ENCODE measurements at regions not wholly inside any gene's neighbourhood (a gene's known extent, or its start where the extent isn't known, plus 50 kb on each side); places are given as distances from the start of the nearest gene placed in this dataset.
A peak's percentile ranks its signal among the peaks of the same experiment; 100 is the strongest.

DNA sequence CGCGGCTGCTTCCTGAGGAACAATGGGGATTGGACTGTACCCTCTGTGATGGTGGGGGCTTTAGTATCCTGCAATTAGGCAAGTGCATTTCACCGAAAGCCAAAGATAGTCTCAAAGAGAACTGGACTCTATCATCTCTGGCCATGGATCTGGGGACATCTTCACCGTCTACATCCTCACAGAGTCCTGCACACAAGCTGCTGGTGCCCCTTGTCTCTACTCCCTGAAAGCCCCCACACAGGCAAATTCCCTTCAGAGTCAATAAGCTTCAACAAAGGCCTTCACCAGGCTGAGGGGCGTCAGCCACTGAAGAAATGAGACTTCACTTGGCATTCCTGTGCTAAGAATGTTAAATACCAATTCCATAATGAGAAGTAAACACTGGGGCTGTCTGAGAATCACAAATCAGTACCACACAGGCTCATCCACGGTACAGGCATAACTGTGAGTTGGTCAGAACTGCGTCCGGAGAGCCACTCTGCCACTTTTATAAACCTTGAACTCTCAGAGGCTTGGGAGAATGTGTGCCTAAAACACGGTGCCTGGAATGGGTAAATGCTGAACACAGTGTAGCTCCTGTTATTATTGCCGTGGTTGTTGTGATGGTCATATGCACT is 432.7 kb downstream of the ZNF521 start:
- TF ChIP-seq, protein P1, sequence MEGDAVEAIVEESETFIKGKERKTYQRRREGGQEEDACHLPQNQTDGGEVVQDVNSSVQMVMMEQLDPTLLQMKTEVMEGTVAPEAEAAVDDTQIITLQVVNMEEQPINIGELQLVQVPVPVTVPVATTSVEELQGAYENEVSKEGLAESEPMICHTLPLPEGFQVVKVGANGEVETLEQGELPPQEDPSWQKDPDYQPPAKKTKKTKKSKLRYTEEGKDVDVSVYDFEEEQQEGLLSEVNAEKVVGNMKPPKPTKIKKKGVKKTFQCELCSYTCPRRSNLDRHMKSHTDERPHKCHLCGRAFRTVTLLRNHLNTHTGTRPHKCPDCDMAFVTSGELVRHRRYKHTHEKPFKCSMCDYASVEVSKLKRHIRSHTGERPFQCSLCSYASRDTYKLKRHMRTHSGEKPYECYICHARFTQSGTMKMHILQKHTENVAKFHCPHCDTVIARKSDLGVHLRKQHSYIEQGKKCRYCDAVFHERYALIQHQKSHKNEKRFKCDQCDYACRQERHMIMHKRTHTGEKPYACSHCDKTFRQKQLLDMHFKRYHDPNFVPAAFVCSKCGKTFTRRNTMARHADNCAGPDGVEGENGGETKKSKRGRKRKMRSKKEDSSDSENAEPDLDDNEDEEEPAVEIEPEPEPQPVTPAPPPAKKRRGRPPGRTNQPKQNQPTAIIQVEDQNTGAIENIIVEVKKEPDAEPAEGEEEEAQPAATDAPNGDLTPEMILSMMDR (IDR thresholded peaks at IDR 0.05; ENCODE audit: extremely low read depth, insufficient read depth, missing control alignments): no peak
- in situ Hi-C loops (cut with MboI; ENCODE audit: low pct_unique_long_range_greater_than_20kb, low sequenced_read_pairs, unreplicated experiment): no loop called here
- DNase-seq (ENCODE audit: low spot score): no peak

DNA sequence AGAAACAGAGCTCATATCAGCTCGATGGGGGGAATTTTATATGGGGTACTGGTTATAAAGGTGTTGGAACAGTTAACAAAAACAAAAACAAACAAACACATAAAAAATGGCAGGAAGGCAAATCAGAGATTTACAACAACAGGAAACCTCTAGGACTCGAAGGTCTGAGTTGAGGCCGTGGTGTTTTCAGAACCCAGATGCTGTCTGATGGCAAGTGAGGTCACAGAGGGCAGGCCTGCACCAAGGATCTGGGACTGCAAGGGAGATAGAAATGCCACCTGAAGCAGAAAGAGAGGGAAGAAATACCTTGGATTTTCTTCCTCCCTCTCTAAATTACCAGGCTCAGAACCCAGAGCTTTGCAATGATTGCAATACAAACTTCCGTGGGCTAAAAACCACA is 429.5 kb downstream of the ZNF521 start:
- DNase-seq (ENCODE audit: low spot score): no peak
- in situ Hi-C loops (cut with MboI; ENCODE audit: low pct_unique_long_range_greater_than_20kb, low sequenced_read_pairs, unreplicated experiment): no loop called here
- TF ChIP-seq, protein P1 (IDR thresholded peaks at IDR 0.05; ENCODE audit: extremely low read depth, insufficient read depth, missing control alignments): no peak

DNA sequence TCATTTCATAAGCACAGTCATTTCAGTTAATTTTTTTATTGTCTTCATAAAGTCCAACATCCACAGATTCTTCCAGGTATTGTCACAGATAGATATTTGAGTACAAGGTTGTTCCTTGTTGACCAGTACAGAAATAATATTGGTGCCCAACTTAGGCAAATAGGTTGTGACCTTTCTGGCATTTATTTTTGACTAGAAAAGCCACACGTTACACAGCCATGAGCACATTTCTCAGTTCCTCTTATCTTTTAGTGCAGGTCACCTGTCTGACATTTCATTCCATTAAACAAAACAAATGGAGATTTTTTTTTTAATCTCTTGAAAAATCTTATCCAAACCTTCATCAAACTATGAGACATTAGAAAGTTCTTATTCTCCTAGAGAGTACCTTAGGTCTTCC is 428.8 kb downstream of the ZNF521 start:
- TF ChIP-seq, protein P1 (IDR thresholded peaks at IDR 0.05; ENCODE audit: extremely low read depth, insufficient read depth, missing control alignments): no peak
- DNase-seq (ENCODE audit: low spot score): peak; percentile 26
- in situ Hi-C loops (cut with MboI; ENCODE audit: low pct_unique_long_range_greater_than_20kb, low sequenced_read_pairs, unreplicated experiment): no loop called here

DNA sequence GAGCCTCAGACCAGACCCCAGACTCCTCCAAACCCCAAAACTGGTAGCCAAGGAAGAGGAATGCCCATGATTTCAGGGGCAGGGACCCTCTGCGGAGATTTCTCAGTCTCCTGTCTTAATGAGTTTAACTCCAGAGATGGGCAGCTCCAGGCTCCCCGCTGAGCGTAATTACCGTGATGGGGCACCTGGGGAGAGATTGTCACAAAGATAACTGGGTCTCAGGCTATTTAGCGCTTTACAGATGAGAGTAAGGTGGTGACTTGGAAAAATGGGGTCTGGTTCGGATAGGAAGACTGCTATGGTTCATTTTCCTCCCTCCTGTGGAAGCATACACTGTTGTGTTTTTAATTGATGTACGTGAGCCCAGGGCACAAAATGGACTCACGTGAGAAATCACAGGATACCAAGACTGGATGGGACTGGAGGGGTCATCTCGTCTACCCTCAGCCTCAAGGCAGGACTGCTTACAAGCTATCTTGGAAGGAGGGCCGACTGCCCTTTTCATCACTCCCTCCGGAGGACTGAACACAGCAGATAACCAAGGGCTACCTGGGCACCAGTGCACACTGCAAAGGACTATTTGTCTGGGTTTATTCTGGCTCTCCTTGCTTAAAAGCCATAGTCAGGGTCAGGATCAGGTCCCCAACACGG is 427.8 kb downstream of the ZNF521 start:
- DNase-seq (ENCODE audit: low spot score): no peak
- TF ChIP-seq, protein P1 (IDR thresholded peaks at IDR 0.05; ENCODE audit: extremely low read depth, insufficient read depth, missing control alignments): no peak
- in situ Hi-C loops (cut with MboI; ENCODE audit: low pct_unique_long_range_greater_than_20kb, low sequenced_read_pairs, unreplicated experiment): no loop called here

DNA sequence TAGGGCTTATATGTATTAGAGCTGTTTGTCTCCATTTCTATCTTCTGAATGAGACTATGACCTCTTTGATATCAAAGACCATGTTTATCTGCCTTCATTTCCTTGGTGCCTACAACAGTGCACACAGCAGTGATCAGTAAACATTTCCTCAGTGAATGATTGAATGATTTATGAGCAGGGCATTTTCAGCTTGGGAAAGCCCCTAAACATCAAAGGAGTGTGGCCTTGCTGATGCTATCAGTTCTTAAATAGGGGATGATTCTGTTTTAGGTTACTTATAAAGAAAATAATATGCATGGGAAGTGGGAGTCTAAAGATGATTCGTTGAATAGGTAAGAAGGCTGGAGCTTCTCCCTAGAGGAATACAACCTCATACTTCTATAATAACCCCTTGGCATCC is 425.3 kb downstream of the ZNF521 start:
- DNase-seq (ENCODE audit: low spot score): no peak
- TF ChIP-seq, protein P1 (IDR thresholded peaks at IDR 0.05; ENCODE audit: extremely low read depth, insufficient read depth, missing control alignments): no peak
- in situ Hi-C loops (cut with MboI; ENCODE audit: low pct_unique_long_range_greater_than_20kb, low sequenced_read_pairs, unreplicated experiment): no loop called here

DNA sequence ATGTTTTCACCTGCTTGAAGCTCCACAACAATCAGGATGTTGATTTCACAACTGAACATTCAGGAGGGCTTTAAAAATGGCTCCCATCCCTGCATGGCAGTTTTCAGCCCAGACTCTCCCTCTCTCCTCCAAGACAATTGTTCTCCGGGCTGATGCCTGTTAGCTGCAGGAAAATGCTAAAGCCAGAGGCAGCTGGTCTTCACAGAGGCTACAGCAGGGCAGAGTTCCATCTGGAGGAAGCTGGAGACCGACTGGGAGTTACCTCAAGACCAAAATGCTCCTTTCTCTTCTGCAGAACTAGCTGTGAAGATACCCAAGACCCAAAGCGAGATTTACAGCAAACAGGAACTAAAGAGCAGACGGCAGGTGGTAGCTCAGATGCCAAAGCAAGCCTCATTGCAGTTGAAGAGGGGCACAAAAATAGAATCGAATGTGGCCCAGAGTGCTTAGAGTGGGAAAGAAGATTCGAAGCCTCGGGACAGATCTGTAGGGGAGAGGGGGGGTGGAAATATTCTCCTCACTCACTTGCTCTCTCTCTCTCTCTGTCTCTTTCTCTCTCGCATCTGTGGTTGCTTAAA is 423.6 kb downstream of the ZNF521 start:
- DNase-seq (ENCODE audit: low spot score): no peak
- TF ChIP-seq, protein P1 (IDR thresholded peaks at IDR 0.05; ENCODE audit: extremely low read depth, insufficient read depth, missing control alignments): no peak
- in situ Hi-C loops (cut with MboI; ENCODE audit: low pct_unique_long_range_greater_than_20kb, low sequenced_read_pairs, unreplicated experiment): no loop called here
